NCI-H187 treated with DMSO at 0.1 percent for 48 hours (cell line): ENCODE measurements at regions not wholly inside any gene's neighbourhood (a gene's known extent, or its start where the extent isn't known, plus 50 kb on each side); places are given as distances from the start of the nearest gene placed in this dataset.

Experiments
- DNase-seq: peaks from one replicate; lab custom pipeline; 2025; lab: John Stamatoyannopoulos, UW

- no peak for DNase-seq
These were observed 240.5 kb upstream of the DAAM1 start for GRCh38 chr14:58947814-58948445.

GRCh38 chr14:58950555-58950954 is 237.9 kb upstream of the DAAM1 start:
- DNase-seq: no peak

GRCh38 chr14:58951143-58951542 is 237.3 kb upstream of the DAAM1 start:
- no peak for DNase-seq

GRCh38 chr14:58954052-58954451 is 234.4 kb upstream of the DAAM1 start:
- DNase-seq: no peak

- DNase-seq: no peak
These were observed 233.3 kb upstream of the DAAM1 start for GRCh38 chr14:58954901-58955861.

GRCh38 chr14:58961045-58961731 is 227.3 kb upstream of the DAAM1 start:
- DNase-seq: no peak

GRCh38 chr14:58963873-58964597 is 224.4 kb upstream of the DAAM1 start:
- DNase-seq: no peak

GRCh38 chr14:58964598-58964928 is 223.9 kb upstream of the DAAM1 start:
- no peak for DNase-seq

- no peak for DNase-seq
These were observed 222.9 kb upstream of the DAAM1 start for GRCh38 chr14:58965601-58966000.

- no peak for DNase-seq
These were observed 221.5 kb upstream of the DAAM1 start for GRCh38 chr14:58966997-58967396.

- no peak for DNase-seq
These were observed 218.3 kb upstream of the DAAM1 start for GRCh38 chr14:58969951-58970751.

GRCh38 chr14:58972233-58973017 is 216.0 kb upstream of the DAAM1 start:
- no peak for DNase-seq

- DNase-seq: no peak
These were observed 211.1 kb upstream of the DAAM1 start for GRCh38 chr14:58977366-58977765.

- DNase-seq: no peak
These were observed 210.1 kb upstream of the DAAM1 start for GRCh38 chr14:58978343-58978742.

GRCh38 chr14:58979325-58979724 is 209.1 kb upstream of the DAAM1 start:
- DNase-seq: no peak

- no peak for DNase-seq
These were observed 206.6 kb upstream of the DAAM1 start for GRCh38 chr14:58981840-58982239.

- DNase-seq: no peak
These were observed 202.7 kb upstream of the DAAM1 start for GRCh38 chr14:58985786-58986185.

GRCh38 chr14:58987591-58987990 is 200.9 kb upstream of the DAAM1 start:
- no peak for DNase-seq

GRCh38 chr14:58992935-58993334 is 195.5 kb upstream of the DAAM1 start:
- DNase-seq: no peak

GRCh38 chr14:58994130-58994529 is 194.3 kb upstream of the DAAM1 start:
- DNase-seq: no peak

- DNase-seq: no peak
These were observed 184.5 kb upstream of the DAAM1 start for GRCh38 chr14:59004012-59004411.
